AML-193 (cell line): ENCODE measurements at regions not wholly inside any gene's neighbourhood (a gene's known extent, or its start where the extent isn't known, plus 50 kb on each side); places are given as distances from the start of the nearest gene placed in this dataset.

Experiments
- DNase-seq, 2 experiments: peaks; one replicate each; lab custom pipeline; 2025; lab: John Stamatoyannopoulos, UW

GRCh38 chr20:17017232-17017631 is 209.6 kb upstream of the PCSK2 start:
- no peak for DNase-seq

GRCh38 chr20:17021481-17021880 is 205.4 kb upstream of the PCSK2 start:
- DNase-seq, result no peak

DNA sequence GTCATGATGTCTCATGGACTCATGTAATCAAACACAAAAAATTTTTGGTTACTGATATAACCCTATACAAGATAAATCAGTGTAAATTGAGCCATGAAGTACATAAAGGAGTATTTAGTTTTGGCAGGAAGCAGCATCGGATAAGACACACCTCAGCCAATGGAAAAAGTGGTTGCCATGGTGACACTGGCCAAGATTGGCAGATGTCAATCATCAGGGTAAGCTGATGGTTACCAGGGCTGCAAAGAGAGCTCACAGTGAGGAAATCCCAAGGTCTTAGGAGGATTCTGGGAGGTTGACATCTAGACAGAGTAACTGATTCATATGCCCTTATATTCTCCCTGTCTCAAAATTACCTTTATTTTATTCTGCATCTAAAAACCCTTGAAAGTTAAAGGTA is 203.8 kb upstream of the PCSK2 start:
- DNase-seq, result no peak

- DNase-seq, result no peak
Observed at GRCh38 chr20:17023806-17024205, 203.0 kb upstream of the PCSK2 start.

GRCh38 chr20:17024513-17025119 is 202.2 kb upstream of the PCSK2 start:
- no peak for DNase-seq

DNA sequence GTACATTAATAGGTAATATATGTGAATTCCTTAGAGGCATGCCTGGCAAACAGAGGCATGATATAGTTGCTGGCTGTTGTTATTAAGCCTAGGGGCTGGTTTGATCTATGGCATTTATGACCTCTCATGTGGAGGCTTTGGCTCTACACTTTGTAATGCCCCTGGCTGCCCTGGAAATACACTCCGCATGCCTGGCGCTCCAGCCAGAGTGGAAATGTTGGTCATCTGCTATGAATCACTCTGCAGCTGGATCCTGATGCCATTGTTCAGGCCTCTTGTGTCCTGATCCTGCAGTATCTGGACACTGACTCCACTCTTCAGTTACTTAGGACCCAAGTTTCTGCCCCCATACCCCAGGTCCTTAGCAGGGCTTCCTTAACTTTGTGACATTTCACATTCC is 200.5 kb upstream of the PCSK2 start:
- DNase-seq, result no peak

DNA sequence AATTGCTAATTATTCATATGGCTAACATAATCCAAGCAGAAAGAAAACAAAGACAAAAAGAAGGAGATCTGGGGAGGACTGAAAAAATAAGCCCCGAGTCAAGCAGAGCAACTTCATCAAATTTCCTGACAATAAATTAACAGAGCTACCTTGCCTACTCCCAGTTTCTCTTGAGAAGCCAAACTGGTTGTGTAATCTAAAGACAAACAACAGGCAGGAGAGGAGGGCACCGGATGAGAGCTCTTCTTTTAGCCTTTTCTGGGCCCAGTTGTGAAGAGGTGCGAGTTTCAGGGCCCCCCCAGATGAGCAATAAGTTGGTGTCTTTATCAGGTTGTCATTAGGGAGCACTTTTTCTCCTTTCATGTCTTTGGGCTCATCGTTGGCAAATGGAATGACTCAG is 197.1 kb upstream of the PCSK2 start:
- DNase-seq, result no peak

DNA sequence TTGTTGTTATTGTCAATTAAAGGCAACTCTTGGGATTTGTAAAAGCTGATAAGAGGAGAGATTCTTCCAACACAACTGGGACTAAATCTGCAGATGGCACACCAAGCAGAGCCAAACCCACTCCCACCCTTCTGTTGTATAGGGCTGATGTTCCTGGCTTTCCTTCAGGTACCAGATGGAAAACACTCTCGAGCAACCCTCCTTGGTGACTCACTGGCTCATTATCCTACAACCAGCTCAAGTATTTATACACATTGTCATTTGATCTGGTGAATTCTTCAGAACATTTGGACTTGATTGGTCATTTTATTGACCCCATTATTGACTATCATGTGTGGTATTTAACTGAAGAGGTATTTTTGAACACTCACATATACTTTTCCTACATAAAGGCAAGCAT is 190.3 kb upstream of the PCSK2 start:
- DNase-seq, result no peak

DNA sequence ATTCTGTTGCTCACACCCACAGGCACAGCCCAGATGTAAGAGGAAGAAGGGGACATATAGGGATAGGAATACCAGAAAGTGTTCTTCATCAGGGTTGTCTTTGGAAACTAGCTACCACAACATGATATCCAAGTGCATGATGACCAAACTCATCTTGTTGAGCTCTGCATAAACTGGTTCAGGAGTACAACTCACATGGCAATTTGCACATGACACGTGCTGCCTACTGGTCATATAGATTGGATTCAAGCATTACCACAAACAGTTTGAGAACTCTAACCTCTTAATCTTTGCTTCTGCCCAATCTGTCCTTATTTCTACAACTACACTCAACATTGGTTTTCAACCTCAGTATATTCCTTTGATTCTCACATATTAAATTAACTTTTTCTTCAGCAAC is 184.7 kb upstream of the PCSK2 start:
- no peak for DNase-seq

DNA sequence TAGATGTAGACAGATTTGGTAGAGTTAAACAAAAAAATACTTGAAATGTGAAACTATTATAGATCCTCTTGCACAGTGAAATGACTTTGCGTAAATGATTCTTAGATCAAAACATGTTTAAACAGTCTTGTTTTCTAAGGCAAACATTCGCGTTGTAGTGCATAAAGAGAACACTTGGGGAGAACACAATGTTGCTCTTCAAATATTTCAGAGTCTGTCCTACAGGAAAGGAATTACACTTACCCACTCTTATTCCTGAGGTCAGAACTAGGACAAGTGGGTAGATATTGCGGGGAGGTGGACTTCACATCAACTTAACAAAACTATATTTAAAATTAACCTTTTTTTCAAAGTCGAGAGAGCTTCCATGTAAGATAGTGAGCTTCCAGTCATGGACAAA is 183.5 kb upstream of the PCSK2 start:
- DNase-seq, result no peak

GRCh38 chr20:17044891-17045290 is 181.9 kb upstream of the PCSK2 start:
- DNase-seq, result no peak

DNA sequence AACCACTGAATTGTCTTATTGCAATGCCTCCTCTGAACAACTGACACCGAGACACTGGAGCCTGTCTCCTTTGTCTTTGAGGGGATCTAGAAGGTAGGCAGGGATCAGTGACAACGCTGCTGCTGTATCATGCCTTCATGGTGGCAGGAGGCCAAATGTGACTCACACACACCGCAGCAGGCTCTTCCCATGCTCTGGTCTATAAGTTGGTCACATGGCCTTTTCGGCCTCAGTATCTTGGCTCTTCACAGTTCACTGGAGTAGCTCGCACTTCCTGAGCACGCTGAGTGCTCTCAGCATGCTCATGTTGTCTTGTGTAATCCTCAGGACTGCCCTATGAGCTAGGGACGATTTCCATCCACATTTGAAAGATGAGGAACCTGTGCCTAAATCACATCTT is 167.4 kb upstream of the PCSK2 start:
- DNase-seq, result no peak

DNA sequence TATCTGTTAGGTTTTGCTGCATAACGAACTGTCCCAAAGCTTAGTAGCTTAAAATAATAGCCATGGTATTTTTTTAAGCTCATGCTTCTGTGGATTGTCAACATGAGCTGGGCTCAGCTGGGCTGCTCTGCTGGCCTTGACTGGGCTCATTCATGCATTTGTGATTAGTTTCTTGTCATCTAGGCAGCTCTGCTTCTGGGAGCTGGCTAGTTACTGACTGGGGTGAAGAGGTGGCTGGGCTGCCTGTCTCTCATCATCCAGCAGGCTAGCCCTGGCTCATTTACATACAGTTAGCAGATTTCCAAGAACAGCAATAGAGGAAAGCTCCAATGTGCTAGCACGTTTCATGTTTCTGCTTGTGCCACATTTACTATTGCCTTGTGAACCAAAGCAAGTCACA is 165.1 kb upstream of the PCSK2 start:
- no peak for DNase-seq

- DNase-seq, result no peak
Observed at GRCh38 chr20:17062712-17063111, 164.1 kb upstream of the PCSK2 start.

DNA sequence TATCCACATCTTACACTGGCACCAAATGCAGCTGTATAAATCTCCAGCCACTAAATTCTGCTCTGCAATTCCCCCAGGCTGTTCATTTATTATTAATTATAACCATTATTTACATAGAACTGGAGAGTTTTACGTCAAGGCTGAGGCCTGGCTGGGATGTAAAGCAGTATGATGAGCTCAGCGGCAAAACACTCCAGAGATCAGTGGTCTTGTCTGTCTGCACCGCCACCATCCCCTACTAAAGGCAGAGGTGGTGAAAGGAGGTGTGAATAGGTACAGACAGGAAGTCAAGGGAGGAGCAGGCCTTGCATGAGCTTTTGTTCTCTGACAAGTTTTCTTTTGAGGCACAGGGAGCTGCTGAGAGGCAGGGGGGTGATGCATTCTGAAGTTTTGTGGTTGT is 159.9 kb upstream of the PCSK2 start:
- DNase-seq, result no peak

- no peak for DNase-seq
Observed at GRCh38 chr20:17068084-17068711, 158.6 kb upstream of the PCSK2 start.

GRCh38 chr20:17077030-17077429 is 149.8 kb upstream of the PCSK2 start:
- DNase-seq, result no peak

GRCh38 chr20:17083738-17084137 is 143.1 kb upstream of the PCSK2 start:
- no peak for DNase-seq

- DNase-seq, result no peak
Observed at GRCh38 chr20:17084909-17085308, 141.9 kb upstream of the PCSK2 start.

- DNase-seq, result no peak
Observed at GRCh38 chr20:17093782-17094181, 133.1 kb upstream of the PCSK2 start.

DNA sequence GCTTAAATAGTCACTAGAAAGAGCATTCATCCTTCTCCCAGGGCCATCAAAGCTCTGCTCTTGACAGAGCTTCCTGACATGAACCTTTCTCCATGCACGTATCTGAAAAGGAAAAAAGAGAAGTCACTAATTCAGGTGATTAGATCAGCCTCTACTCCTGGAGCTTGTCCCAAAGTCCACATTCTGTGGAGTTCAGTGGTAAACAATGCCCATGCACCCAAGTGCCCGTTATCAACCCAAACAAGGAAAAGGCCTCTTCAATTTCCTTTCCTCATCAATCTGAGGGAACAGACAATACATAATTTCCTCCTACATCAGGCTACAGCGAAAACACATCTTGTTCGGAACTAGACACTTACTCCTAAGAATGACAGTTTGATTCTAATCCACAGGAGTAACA is 129.2 kb upstream of the PCSK2 start:
- no peak for DNase-seq

DNA sequence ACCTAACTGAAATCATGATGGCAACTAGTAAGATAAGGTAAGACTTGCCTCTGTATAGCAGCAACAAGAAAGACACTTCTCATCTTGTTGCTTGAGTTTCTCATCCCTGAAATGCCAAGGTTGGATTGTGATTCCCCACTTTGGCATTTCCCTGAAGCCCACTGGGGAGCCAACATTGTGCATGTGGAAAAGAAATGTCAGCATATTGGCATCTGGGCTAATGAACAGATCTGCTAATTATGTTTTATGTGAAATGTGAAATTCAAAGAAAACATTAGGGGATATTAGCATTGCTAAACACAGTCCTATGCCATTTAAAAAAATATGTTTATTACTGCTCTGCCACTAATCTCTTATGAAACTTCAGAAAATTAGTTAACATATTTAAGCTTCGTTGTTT is 126.3 kb upstream of the PCSK2 start:
- no peak for DNase-seq

GRCh38 chr20:17107127-17107526 is 119.7 kb upstream of the PCSK2 start:
- DNase-seq, result no peak

- DNase-seq, result no peak
Observed at GRCh38 chr20:17108896-17109295, 117.9 kb upstream of the PCSK2 start.
